Hematopoietic multipotent progenitor cell (in vitro differentiated cells): ENCODE measurements at regions not wholly inside any gene's neighbourhood (a gene's known extent, or its start where the extent isn't known, plus 50 kb on each side); places are given as distances from the start of the nearest gene placed in this dataset.

Experiments used
- DNase-seq, 3 donors: peaks; one replicate each; pipeline ENCODE4 v3.0.0-alpha.2; 2011 to 2015; ENCODE audit warnings: low read depth in 2 of 3, low spot score in 2 of 3

- DNase-seq, result no peak
These were observed 1381.9 kb downstream of the EFNB2 start for GRCh38 chr13:105153611-105154010.

GRCh38 chr13:105151639-105152038 is 1383.8 kb downstream of the EFNB2 start:
- DNase-seq, result no peak

- no peak for DNase-seq
These were observed 1388.0 kb downstream of the EFNB2 start for GRCh38 chr13:105147461-105147860.

- no peak for DNase-seq
These were observed 1390.5 kb downstream of the EFNB2 start for GRCh38 chr13:105144936-105145335.

- no peak for DNase-seq
These were observed 1391.4 kb downstream of the EFNB2 start for GRCh38 chr13:105144020-105144419.

GRCh38 chr13:105142556-105142955 is 1392.9 kb downstream of the EFNB2 start:
- no peak for DNase-seq

- DNase-seq, result peak; percentile 37 to 92 (median 82)
These were observed 1395.8 kb downstream of the EFNB2 start for GRCh38 chr13:105139380-105140285.

GRCh38 chr13:105139048-105139379 is 1396.4 kb downstream of the EFNB2 start:
- DNase-seq, result no peak

- DNase-seq, result peak in 1 of 3 donors; percentile 15
These were observed 1399.4 kb downstream of the EFNB2 start for GRCh38 chr13:105135852-105136615.

- no peak for DNase-seq
These were observed 1407.7 kb downstream of the EFNB2 start for GRCh38 chr13:105127732-105128131.

GRCh38 chr13:105121221-105121620 is 1414.2 kb downstream of the EFNB2 start:
- DNase-seq, result no peak

- no peak for DNase-seq
These were observed 1417.0 kb downstream of the EFNB2 start for GRCh38 chr13:105118426-105118985.

GRCh38 chr13:105116966-105117365 is 1418.5 kb downstream of the EFNB2 start:
- no peak for DNase-seq

GRCh38 chr13:105112561-105112960 is 1422.9 kb downstream of the EFNB2 start:
- DNase-seq, result no peak

- DNase-seq, result no peak
These were observed 1427.7 kb downstream of the EFNB2 start for GRCh38 chr13:105107781-105108180.

GRCh38 chr13:105105471-105105870 is 1430.0 kb downstream of the EFNB2 start:
- no peak for DNase-seq

GRCh38 chr13:105097521-105097920 is 1437.9 kb downstream of the EFNB2 start:
- no peak for DNase-seq

GRCh38 chr13:105089858-105090643 is 1445.4 kb downstream of the EFNB2 start:
- DNase-seq, result no peak

GRCh38 chr13:105087945-105088344 is 1447.5 kb downstream of the EFNB2 start:
- no peak for DNase-seq

GRCh38 chr13:105084931-105085330 is 1450.5 kb downstream of the EFNB2 start:
- DNase-seq, result no peak

GRCh38 chr13:105083992-105084391 is 1451.5 kb downstream of the EFNB2 start:
- DNase-seq, result no peak
